Nephron (organoid): ENCODE measurements at regions not wholly inside any gene's neighbourhood (a gene's known extent, or its start where the extent isn't known, plus 50 kb on each side); places are given as distances from the start of the nearest gene placed in this dataset.
"Not testable (repeated sequence)": the region's sequence is repeated elsewhere in the genome, so short reads cannot be mapped to it uniquely, and the experiment has no call there.

Source experiments
- H3K27ac Mint-ChIP-seq, 3 experiments: 2 replicates each; pipeline ENCODE4 v1.8.0; 2020; ENCODE audit warnings: mixed read lengths in 3 of 3, mild to moderate bottlenecking in 2 of 3, moderate library complexity in 1 of 3
- H3K27me3 Mint-ChIP-seq: 2 replicates; pipeline ENCODE4 v1.8.0; 2021; ENCODE audit warnings: low read depth, mild to moderate bottlenecking, moderate library complexity, mixed read lengths
- H3K36me3 Mint-ChIP-seq: 2 replicates; pipeline ENCODE4 v1.8.0; 2020; ENCODE audit warnings: low read depth, mixed read lengths
- H3K4me1 Mint-ChIP-seq: 2 replicates; pipeline ENCODE4 v1.8.0; 2020; ENCODE audit warnings: mixed read lengths
- H3K4me3 Mint-ChIP-seq, 3 experiments: 2 replicates each; pipeline ENCODE4 v1.8.0; 2020; ENCODE audit warnings: mild to moderate bottlenecking in 3 of 3, mixed read lengths in 3 of 3, moderate library complexity in 2 of 3
- H3K9me3 Mint-ChIP-seq: 2 replicates; pipeline ENCODE4 v1.8.0; 2020; ENCODE audit warnings: mixed read lengths
- CTCF ChIP-seq, 3 experiments: fragments of 200-600 bp; sonication (generic); IDR thresholded peaks; one replicate each; pipeline ENCODE4 v1.5.0; 2021; ENCODE audit warnings: antibody characterized with exemption in 3 of 3; ENCODE audit not compliant: unreplicated experiment in 3 of 3

DNA sequence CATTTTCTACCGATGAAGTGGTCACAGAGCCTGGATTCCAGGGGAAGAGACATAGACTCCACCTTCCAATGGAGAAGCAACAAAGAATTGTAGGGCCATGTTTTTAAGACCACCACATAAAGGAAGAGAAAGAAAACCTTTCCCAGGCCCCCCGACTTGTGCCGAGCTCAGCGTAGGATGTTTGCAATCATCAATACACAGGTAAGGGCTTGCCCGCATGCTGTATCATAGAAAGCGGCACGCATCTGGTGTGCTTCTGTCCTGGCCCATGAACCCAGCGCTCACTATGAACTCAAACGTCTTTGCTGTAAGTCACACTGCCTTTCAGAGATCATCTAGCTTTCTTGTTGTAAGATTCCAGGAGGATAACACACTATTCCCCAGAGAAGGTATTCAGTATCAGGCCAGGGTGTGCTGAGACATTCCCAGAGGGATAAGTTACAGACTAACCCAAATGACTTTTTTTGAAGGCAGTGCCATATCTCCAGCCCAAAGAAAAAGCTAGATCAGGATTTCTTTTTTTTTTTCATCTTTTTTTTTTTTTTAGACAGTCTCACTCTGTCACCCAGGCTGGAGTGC is 79.5 kb upstream of the RPL38 start:
- TF ChIP-seq CTCF (IDR thresholded peaks at IDR 0.05; ENCODE audit: unreplicated experiment in 3 of 3) = no peak
- Mint-ChIP-seq H3K27ac (peak overlapping the region in 1 of 3 experiments; percentile 55), H3K36me3 (no peaks in the 10 kb centered on the region), H3K27me3 (peaks cover 62% of the 10 kb centered on the region), H3K9me3 (peaks cover 14% of the 10 kb centered on the region), H3K4me3 (no peak overlapping the region), H3K4me1 (peaks cover 11% of the 10 kb centered on the region)

DNA sequence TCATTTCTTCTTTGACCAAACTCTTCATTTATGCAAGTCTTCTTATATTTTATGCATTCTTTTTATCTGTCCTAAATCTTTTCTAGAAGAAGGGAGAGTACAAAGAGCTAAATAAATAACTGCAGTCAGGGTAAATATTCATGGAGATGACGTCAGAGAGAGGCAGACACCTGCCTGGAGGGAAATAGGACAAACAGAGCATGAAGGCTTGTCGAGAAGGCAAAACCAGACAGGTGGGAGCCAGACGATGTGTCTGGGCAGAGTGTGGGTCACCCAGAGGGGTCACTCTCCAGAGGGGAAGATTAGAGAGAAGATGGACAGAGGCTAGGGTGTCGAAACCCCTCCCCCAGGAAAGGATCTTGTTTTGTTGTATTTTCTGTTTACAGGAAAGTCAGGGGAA is 78.3 kb upstream of the RPL38 start:
- Mint-ChIP-seq H3K4me3 (no peak overlapping the region), H3K27ac (peak overlapping the region; percentile 40 to 76 (median 58)), H3K9me3 (peaks cover 14% of the 10 kb centered on the region), H3K36me3 (no peaks in the 10 kb centered on the region), H3K27me3 (peaks cover 57% of the 10 kb centered on the region), H3K4me1 (peaks cover 11% of the 10 kb centered on the region)
- no peak for TF ChIP-seq CTCF (IDR thresholded peaks at IDR 0.05; ENCODE audit: unreplicated experiment in 3 of 3)

DNA sequence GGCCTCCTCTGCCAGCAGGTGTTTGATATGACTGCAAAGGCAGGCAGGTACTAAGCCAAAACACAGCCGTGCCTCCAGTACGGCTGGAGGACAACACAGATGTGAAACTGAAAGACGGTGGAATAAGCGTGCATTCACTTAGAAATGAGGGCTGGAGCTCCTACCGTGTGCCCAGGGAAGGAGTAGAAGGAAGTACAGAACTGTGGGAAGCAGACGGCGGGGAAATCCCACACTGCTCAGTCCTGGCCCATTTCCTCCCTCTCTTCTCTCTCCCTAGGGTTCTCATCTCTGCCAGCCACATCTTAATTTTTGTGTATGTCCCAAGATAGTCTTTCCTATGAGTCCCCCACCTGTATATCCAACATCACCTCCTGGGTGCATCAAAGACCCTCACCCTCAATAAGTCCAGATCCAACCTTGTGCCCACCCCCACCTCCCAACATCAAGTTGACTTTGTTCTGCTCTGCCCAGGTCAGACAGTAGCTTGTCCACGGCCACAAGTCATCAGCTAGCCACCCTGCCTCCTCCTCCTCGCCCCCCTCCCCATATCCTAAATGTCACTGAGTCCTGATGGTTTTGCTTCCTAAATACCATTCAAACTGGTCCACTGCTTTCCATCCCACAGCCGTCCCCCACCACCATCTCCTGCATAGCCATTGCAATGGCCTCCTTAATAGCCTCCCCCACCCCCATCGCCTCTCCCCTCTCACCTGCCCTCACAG is 77.1 kb upstream of the RPL38 start:
- TF ChIP-seq CTCF (IDR thresholded peaks at IDR 0.05; ENCODE audit: unreplicated experiment in 3 of 3) = no peak
- H3K27me3 Mint-ChIP-seq = peaks cover 53% of the 10 kb centered on the region
- H3K4me3 Mint-ChIP-seq = no peak overlapping the region
- peak overlapping the region in 1 of 3 experiments; percentile 56 for H3K27ac Mint-ChIP-seq
- no peaks in the 10 kb centered on the region for H3K36me3 Mint-ChIP-seq
- H3K4me1 Mint-ChIP-seq = peaks cover 11% of the 10 kb centered on the region
- H3K9me3 Mint-ChIP-seq = peaks cover 10% of the 10 kb centered on the region

GRCh38 chr17:74126959-74127358 is 76.5 kb upstream of the RPL38 start:
- H3K27me3 Mint-ChIP-seq = peaks cover 54% of the 10 kb centered on the region

GRCh38 chr17:74128456-74129211 is 74.8 kb upstream of the RPL38 start:
- Mint-ChIP-seq H3K4me1 (peaks cover 6% of the 10 kb centered on the region), H3K36me3 (no peaks in the 10 kb centered on the region), H3K4me3 (no peak overlapping the region), H3K27ac (no peak overlapping the region), H3K9me3 (peaks cover 3% of the 10 kb centered on the region), H3K27me3 (peaks cover 50% of the 10 kb centered on the region)
- TF ChIP-seq CTCF (IDR thresholded peaks at IDR 0.05; ENCODE audit: unreplicated experiment in 3 of 3) = no peak

More at GRCh38 chr17:74126959-74127358, 76.5 kb upstream of the RPL38 start:
- Mint-ChIP-seq H3K9me3 (peaks cover 11% of the 10 kb centered on the region), H3K27ac (no peak overlapping the region), H3K4me3 (no peak overlapping the region), H3K36me3 (no peaks in the 10 kb centered on the region), H3K4me1 (peaks cover 11% of the 10 kb centered on the region)
- TF ChIP-seq CTCF (IDR thresholded peaks at IDR 0.05; ENCODE audit: unreplicated experiment in 3 of 3) = no peak

- H3K4me3 Mint-ChIP-seq, H3K9me3 Mint-ChIP-seq, H3K27ac Mint-ChIP-seq, H3K4me1 Mint-ChIP-seq, H3K36me3 Mint-ChIP-seq: not testable (repeated sequence)
- H3K27me3 Mint-ChIP-seq = peaks cover 45% of the 10 kb centered on the region
Measured at GRCh38 chr17:74129800-74130199, 73.7 kb upstream of the RPL38 start.
